Mucosa of rectum (tissue), 2 donors: ENCODE measurements at regions not wholly inside any gene's neighbourhood (a gene's known extent, or its start where the extent isn't known, plus 50 kb on each side); places are given as distances from the start of the nearest gene placed in this dataset.

Source experiments
- H3K27ac ChIP-seq, 2 donors: one replicate each; pipeline ENCODE4 v1.7.0; 2013; ENCODE audit warnings: inconsistent platforms in 2 of 2, low read depth in 2 of 2, low read length in 2 of 2
- H3K27me3 ChIP-seq, 2 donors: one replicate each; pipeline ENCODE4 v1.7.0; 2013; ENCODE audit warnings: low read length in 2 of 2; ENCODE audit not compliant: control insufficient read depth in 2 of 2, insufficient read depth in 2 of 2
- H3K36me3 ChIP-seq, 2 donors: one replicate each; pipeline ENCODE4 v1.7.0; 2013; ENCODE audit warnings: low read length in 2 of 2; ENCODE audit not compliant: control insufficient read depth in 2 of 2, insufficient read depth in 2 of 2
- H3K4me1 ChIP-seq, 2 donors: one replicate each; pipeline ENCODE4 v1.7.0; 2013; ENCODE audit warnings: low read length in 2 of 2, mild to moderate bottlenecking in 1 of 2; ENCODE audit not compliant: control insufficient read depth in 2 of 2, insufficient read depth in 2 of 2
- H3K4me3 ChIP-seq, 2 donors: one replicate each; pipeline ENCODE4 v1.7.0; 2013; ENCODE audit warnings: low read length in 2 of 2
- H3K9ac ChIP-seq, 2 donors: one replicate each; pipeline ENCODE4 v1.7.0; 2013; ENCODE audit warnings: low read length in 2 of 2, low read depth in 1 of 2, mild to moderate bottlenecking in 1 of 2
- H3K9me3 ChIP-seq, 2 donors: one replicate each; pipeline ENCODE4 v1.7.0; 2013; ENCODE audit warnings: low read length in 2 of 2; ENCODE audit not compliant: control insufficient read depth in 2 of 2
- donor health status: healthy.
- donor health status: Normal muscosa, but diverticular disease.

- Histone ChIP-seq H3K27ac (no peak overlapping the region), H3K9me3 (no peaks in the 10 kb centered on the region), H3K9ac (no peak overlapping the region), H3K4me3 (no peak overlapping the region), H3K4me1 (no peaks in the 10 kb centered on the region), H3K36me3 (no peaks in the 10 kb centered on the region), H3K27me3 (no peaks in the 10 kb centered on the region)
These were observed 180.3 kb upstream of the PARD3B start for GRCh38 chr2:204364860-204365535.

DNA sequence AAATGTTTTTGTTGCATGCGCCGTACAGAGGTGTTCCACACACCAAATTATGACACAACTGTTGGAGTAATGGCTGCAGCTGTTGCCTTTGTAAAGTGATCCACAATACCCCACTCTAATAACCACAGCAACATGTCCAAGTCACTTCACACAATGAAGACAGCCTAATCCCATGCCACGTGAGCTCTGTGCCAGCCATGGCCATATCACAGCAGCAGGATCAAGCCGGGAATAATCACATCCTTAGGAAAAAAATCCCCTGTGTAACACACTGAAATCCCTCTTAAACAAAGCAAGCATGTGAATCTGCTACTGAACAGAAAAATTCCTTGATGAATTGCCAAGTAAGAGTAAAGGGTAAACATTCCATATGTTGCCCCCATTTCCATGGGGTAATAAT, 179.5 kb upstream of the PARD3B start:
- Histone ChIP-seq H3K9me3 (no peaks in the 10 kb centered on the region), H3K27ac (no peak overlapping the region), H3K27me3 (no peaks in the 10 kb centered on the region), H3K4me1 (no peaks in the 10 kb centered on the region), H3K9ac (no peak overlapping the region), H3K36me3 (no peaks in the 10 kb centered on the region), H3K4me3 (no peak overlapping the region)

DNA sequence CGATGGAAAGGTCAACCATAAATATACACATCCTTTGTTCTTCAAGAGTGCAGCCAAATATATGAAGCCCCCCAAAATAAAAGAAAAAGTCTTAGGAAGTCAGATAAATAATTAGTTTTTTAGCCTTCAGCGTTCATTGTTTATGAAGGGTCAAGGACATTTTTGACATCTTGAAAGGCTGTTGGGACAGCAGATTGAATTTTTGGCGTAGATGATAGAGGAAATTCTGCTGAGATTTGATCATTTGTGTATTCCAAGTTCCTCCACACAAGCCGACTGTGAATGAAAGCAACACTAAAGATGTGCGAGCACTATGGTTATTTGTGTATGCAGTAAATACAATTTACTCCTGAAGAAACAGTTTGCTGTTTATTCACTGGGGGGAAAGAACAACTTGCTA, 177.8 kb upstream of the PARD3B start:
- Histone ChIP-seq H3K27me3 (no peaks in the 10 kb centered on the region), H3K9ac (no peak overlapping the region), H3K27ac (no peak overlapping the region), H3K4me1 (no peaks in the 10 kb centered on the region), H3K4me3 (no peak overlapping the region), H3K9me3 (no peaks in the 10 kb centered on the region), H3K36me3 (no peaks in the 10 kb centered on the region)

DNA sequence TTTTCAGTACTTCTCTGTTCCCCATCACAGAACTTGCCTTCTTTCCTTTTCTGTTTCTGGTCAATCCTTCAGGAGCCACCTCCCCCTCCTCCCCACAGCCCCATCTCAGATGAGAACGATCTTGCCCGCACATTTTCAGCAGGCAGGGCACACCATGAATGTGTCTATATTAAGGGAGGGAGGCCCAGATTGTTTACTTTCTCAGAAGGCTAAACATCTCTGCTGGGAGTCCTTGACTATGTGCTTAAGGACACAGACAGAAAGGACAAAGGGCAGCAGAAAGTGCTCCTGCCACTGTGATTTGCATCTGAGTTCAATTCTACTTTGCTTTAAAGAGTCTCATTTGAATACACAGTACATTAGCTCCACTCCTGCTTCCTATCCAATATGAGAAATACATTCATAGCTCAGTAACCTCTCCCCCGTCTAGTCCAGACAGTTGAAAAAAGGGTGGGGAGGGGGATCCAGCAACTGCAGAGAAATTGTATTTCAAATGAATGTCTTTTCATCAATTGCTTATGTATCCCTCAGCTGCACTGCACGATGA, 175.0 kb upstream of the PARD3B start:
- Histone ChIP-seq H3K4me1 (no peaks in the 10 kb centered on the region), H3K9ac (no peak overlapping the region), H3K9me3 (no peaks in the 10 kb centered on the region), H3K27ac (no peak overlapping the region), H3K36me3 (no peaks in the 10 kb centered on the region), H3K27me3 (no peaks in the 10 kb centered on the region), H3K4me3 (no peak overlapping the region)

GRCh38 chr2:204373942-204374341, 171.3 kb upstream of the PARD3B start:
- H3K9ac ChIP-seq = no peak overlapping the region
- H3K27me3 ChIP-seq = no peaks in the 10 kb centered on the region
- H3K4me1 ChIP-seq = no peaks in the 10 kb centered on the region
- no peaks in the 10 kb centered on the region for H3K36me3 ChIP-seq
- no peak overlapping the region for H3K27ac ChIP-seq
- H3K9me3 ChIP-seq = no peaks in the 10 kb centered on the region
- H3K4me3 ChIP-seq = no peak overlapping the region

- H3K4me3 ChIP-seq = no peak overlapping the region
- no peaks in the 10 kb centered on the region for H3K27me3 ChIP-seq
- no peaks in the 10 kb centered on the region for H3K36me3 ChIP-seq
- no peak overlapping the region for H3K27ac ChIP-seq
- no peaks in the 10 kb centered on the region for H3K9me3 ChIP-seq
- no peak overlapping the region for H3K9ac ChIP-seq
- H3K4me1 ChIP-seq = no peaks in the 10 kb centered on the region
These were observed 165.0 kb upstream of the PARD3B start for GRCh38 chr2:204380141-204380881.

- Histone ChIP-seq H3K27me3 (no peaks in the 10 kb centered on the region), H3K4me1 (no peaks in the 10 kb centered on the region), H3K9me3 (no peaks in the 10 kb centered on the region), H3K4me3 (no peak overlapping the region), H3K36me3 (no peaks in the 10 kb centered on the region), H3K9ac (no peak overlapping the region), H3K27ac (no peak overlapping the region)
These were observed 158.6 kb upstream of the PARD3B start for GRCh38 chr2:204386668-204387067.

GRCh38 chr2:204389120-204389519, 156.2 kb upstream of the PARD3B start:
- Histone ChIP-seq H3K27ac (no peak overlapping the region), H3K27me3 (no peaks in the 10 kb centered on the region), H3K9me3 (no peaks in the 10 kb centered on the region), H3K4me3 (no peak overlapping the region), H3K36me3 (no peaks in the 10 kb centered on the region), H3K9ac (no peak overlapping the region), H3K4me1 (no peaks in the 10 kb centered on the region)

DNA sequence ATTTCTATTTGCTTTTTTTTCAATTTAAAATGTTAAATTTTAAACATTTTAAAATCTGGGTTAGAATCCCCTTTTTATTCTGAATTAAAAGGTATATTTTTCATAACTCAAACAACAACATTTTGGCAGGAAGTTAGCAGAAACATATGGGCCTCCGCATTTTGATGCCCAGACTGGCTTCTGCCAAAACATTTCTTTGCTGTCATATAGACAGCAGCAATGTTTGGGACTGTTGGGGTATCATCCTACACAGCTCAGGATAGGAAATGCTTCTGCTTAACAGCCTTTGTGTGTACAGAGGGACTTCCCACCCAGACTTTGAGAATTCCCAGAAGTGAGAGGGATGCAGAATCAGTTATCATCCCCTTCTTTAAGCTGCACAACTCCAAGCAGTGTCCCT, 155.4 kb upstream of the PARD3B start:
- H3K9me3 ChIP-seq = no peaks in the 10 kb centered on the region
- H3K9ac ChIP-seq = no peak overlapping the region
- H3K4me1 ChIP-seq = no peaks in the 10 kb centered on the region
- H3K36me3 ChIP-seq = no peaks in the 10 kb centered on the region
- no peaks in the 10 kb centered on the region for H3K27me3 ChIP-seq
- H3K4me3 ChIP-seq = no peak overlapping the region
- no peak overlapping the region for H3K27ac ChIP-seq

- no peaks in the 10 kb centered on the region for H3K27me3 ChIP-seq
- H3K9ac ChIP-seq = no peak overlapping the region
- no peak overlapping the region for H3K27ac ChIP-seq
- no peaks in the 10 kb centered on the region for H3K4me1 ChIP-seq
- H3K4me3 ChIP-seq = no peak overlapping the region
- H3K9me3 ChIP-seq = no peaks in the 10 kb centered on the region
- no peaks in the 10 kb centered on the region for H3K36me3 ChIP-seq
These were observed 149.7 kb upstream of the PARD3B start for GRCh38 chr2:204395539-204395938.
